Stimulated activated CD4-positive, alpha-beta T cell treated with anti-CD3 and anti-CD28 coated beads, Interleukin-2, amount 100 ng/mL, for 48 hours (primary cell): ENCODE measurements at regions not wholly inside any gene's neighbourhood (a gene's known extent, or its start where the extent isn't known, plus 50 kb on each side); places are given as distances from the start of the nearest gene placed in this dataset.

Experiments
- DNase-seq, 2 donors: peaks; one replicate each; pipeline ENCODE4 v3.0.0-alpha.2; 2020

DNA sequence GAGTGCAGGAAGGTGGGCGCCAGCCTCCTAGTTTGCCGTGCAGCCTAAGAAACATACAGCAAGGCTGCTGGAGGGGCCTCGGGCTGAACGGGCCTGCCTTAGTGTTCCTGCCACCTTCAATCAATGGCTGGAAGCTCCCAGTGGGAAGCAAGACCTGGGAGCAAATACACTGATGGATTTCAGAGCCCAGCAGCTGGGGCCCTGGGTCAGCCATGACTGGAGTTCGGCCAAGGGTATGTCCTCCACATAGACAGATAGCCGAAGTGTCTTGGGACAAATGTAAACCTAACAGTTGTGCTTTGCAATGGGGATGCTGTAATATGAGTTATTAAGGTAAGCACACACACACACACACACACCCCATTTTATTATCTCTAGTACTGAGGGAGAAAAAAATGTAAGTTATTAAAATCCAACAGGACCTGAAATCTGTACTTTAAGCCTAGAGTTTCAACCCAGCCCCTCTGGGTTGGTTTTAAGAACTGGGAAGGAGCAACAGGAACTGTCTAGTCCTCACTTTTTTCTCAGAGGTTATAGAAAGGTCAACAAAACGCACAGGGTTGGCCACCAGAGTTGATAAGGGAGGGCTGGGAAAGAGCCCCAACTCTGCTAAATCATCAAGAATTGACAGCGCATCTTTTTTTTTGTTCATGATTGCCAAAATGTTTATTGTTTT, 50.0 kb upstream of the CELF2 start:
- DNase-seq = no peak
